Caki2 (cell line): ENCODE measurements at regions not wholly inside any gene's neighbourhood (a gene's known extent, or its start where the extent isn't known, plus 50 kb on each side); places are given as distances from the start of the nearest gene placed in this dataset.

Experiments
- DNase-seq: peaks from one replicate; pipeline ENCODE4 v3.0.0-alpha.2; 2015; ENCODE audit warnings: low read depth
- in situ Hi-C: cut with HindIII; loops from 2 replicates; pipeline ENCODE4 v1.10.0; 2016; ENCODE audit warnings: low sequenced_read_pairs, low pct_unique_long_range_greater_than_20kb, mixed read lengths

DNA sequence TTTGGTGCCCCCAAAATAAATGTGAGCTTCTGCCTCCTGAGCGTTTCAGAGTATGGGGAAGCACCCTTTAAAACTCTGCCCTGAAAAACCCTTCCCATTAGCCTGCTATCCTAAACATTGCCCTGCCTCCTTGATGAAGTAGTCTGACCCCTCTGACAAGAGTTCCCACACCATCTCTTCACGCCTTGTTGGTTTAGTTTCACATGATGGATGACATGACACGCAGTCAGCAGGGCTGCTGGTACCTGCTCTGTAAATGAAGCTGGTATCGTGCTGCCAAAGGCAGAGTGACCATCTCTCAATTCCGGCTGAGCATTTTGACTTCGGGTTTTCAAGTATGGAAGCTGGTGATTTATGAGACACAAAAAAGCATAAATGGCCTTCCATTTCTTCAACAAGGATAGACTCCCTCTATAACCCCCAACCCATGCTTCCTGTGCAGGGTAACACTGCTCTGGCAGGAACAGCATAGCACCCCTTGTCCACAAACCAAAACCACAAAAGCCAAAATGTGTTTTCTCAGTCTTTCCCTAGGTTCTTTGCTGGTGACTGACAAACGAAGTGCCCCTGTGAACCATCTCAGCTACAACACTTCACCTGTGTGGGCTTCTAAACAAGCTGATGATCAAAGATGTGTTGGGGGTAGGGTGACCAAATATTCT, 444.6 kb downstream of the NUF2 start:
- no peak for DNase-seq
- in situ Hi-C loops: no loop called here

DNA sequence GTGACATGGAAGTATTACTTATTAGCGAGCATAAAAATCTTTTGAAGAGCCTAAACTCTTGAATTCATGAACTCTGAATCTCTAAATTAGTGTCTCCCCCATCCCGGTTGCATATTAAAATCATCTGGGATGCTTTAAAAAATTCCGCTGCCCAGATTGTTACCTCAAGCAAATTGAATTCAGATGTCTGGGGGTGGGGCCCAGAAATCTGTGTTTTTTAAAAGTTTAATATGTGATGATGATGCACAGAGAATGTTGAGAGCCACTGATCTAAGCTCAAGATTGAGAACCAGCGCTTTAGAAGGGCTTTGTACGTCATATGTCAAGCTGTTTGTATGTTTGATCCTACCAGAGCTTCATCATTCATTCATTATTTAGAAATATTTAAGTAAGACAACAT, 446.8 kb downstream of the NUF2 start:
- in situ Hi-C loops: no loop called here
- DNase-seq: no peak

DNA sequence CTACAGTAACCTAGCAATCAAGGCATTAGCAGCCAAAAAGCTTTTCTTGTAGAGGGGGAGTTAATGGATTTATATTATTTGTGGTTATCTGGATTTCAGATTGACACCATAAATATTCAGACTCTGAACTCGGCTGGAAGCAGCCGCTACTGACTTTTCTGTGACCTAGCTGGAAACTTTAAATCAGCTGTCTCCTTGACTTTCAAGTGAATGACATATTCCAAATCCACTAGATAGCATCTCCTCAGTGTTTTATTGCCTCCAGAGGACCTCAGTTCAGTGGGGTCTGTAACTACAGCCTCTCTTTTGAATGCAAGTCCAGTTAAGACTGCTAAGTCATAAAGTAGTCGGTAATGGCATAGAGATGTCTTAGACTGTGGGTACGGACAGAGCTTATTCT, 448.5 kb downstream of the NUF2 start:
- in situ Hi-C loops: no loop called here
- no peak for DNase-seq

DNA sequence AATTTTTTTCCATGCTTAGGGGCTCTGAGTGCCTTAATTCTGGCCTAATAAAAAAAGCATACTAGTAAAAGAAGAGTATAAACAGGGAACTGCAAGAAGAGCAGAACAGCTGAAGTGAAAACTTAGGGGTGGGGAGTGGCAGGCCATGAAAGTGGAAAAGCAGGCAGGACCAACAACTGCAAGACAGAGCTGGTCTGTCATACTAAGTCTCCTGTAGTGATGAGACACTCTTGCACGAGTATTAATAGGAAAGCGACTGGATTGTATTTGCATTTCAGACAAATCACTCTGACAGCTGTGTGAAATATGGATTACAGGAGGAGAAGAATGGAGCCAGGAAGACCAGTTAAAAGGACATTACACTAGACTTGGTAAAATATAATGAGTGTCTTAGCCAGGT, 449.9 kb downstream of the NUF2 start:
- no peak for DNase-seq
- in situ Hi-C loops: no loop called here

DNA sequence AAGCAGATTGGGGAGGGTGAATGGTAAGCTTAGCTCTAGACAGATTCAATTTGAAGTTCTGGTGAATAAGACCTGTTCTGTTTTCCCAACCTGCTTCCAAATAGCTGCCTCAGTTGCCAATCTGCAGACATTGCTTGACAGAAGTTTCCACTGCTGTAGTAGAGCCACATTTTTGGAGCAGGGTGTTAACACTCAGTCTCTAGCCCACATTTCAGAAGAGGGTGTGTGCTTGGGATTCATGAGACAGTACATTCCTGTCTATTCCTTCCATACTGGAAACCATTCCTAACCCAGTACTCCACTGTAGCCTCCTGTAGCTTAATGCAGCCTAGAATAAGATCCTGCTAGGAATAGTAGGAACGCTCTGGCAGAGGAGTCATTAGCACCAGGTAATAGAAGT, 450.5 kb downstream of the NUF2 start:
- no peak for DNase-seq
- in situ Hi-C loops: no loop called here

DNA sequence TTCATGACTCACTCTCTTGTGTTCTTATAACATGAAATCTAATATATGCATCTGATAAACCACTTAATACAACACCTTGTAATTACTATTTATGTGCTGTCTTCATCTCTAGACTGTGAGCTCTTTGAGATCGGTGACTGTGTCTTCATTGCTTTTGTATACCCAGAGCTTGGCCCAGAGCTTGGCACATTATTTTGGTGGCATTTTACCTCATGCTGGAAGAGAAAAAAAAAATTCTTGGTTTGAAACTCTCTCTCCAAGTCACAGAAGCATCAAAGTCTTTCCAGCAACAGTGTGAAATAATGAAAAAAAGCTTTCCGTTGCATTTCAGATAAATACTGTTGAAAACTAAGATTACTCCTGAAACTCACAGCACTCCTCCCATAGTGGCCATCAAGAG, 451.6 kb downstream of the NUF2 start:
- no peak for DNase-seq
- in situ Hi-C loops: no loop called here

DNA sequence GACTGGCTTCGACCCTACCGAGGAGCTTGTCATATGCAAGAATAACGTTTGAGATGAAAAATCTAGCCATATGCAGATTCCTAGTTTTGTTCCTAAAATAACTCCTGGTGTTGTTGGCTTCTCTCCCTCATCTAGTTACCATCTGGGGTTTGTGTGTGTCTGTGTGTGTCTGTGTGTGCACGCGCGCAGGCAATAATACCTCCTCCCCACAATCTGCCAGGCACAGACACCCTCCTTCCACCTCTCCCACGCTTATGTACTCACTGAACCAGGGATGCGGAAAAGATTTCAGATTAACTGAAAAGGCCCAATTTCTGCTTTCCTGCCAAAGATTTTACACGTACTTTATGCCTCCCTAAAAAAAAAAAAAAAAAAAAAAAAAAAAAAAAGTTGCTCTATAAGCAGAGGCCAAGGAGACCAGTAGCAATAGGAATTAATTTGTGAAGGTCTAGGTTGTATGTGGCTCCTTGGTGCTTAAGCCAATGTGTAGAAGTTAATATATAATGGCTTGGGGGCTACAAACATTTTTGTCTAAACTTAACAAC, 452.7 kb downstream of the NUF2 start:
- DNase-seq: no peak
- in situ Hi-C loops: no loop called here

DNA sequence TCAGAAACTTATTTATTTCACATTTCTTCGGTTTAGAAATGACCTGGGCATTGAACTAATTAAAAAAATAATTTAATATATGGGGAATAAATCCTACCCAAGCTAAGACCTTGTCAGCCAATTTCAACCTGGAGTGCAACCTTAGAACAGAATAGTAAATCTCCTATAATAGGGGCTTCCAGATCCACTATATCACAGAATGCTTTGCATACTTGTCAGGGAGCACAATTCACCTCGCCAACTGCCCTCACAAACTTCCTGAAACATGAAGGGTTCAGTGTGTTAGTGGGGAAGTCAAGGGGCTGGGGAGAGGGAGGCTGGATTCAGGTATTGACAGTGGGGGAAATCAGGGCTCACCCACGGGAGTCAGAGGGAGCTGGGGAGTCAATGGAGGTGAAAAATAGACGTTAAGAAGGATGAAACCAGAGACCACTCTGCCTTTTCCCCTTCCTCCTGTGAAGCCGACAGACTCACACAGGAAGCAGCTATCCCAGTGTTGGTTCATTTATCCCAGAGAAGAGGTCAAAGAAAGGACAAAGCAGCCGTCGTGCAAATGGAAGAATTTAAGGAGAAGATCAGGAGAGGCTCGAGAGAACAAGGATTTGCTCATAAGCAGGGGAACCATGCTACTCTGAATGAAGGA, 453.3 kb downstream of the NUF2 start:
- in situ Hi-C loops: no loop called here
- DNase-seq: no peak

DNA sequence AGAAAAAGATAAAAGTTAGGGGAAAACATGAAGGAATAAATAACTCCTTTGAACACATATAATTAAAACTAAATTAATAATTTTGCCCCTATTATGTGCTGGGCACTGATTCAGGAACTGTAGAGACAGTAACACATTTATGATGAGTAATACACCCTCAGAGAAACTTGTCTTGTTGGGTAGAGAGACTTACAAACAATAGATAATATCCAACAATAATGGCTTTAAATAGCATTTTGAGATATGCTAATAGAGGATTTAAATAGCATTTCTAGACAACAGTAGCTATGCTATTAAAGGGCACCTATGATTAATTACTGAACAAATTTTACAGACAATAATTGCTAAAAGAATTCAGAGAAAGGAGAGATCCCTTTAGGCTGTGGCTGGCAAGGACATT, 455.5 kb downstream of the NUF2 start:
- no peak for DNase-seq
- in situ Hi-C loops: no loop called here

DNA sequence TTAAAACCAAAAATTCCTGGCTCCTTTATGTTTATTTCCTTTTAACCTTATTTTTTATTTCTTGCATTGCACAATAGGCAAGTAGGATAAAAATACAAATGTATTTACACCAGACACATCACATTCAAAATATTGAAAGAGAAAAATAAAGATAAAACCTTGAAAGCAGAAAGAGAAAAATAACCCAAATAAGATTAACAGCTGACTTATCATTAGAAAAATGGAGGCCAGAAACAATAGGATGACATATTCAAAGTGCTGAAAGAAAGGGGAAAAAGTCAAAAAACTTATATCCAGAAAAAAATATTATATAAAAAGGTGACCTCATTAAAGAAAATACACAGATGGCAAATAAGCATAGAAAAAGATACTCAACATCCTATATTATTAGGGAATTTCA, 459.4 kb downstream of the NUF2 start:
- in situ Hi-C loops: no loop called here
- DNase-seq: no peak

DNA sequence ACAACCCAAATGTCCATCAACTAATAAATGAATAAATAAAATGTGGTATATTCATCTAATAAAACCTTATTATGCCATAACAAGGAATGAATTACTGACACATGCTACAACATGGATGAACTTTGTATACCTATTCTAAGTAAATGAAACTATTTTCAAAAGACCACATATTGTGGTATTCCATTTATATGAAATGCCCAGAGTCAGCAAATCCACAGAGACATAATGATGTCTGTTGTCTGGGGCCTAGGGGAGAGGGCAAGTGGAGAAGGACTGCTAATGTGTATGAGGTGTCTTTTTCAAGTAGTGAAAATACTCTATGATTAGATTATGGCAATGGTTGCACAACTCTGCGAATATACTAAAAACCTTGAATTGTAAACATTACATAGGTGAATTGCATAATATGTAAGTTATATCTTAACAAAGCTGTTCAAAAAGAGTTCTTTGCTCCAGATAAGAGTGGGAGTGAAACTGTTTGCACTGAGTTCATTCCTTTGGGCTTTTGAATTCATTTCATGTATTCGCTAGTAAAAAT, 464.2 kb downstream of the NUF2 start:
- in situ Hi-C loops: no loop called here
- no peak for DNase-seq

DNA sequence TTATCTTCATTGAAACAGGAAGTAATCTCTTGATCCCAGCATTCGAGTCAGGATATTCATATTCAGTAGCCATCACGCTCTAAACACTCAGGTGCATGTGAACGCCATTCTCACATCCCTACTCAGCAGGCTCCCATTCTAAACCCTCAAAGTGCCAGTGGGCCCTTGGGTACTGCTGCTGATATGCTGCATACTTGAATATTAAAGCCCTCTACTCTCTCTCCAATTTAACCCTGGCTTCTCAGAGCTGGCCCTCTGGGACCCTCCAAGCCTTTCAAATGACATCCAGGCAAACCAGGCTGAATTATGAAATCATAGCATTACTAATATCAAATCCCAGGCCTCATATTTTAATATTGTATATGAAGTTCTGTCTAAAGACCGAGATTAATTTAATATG, 468.2 kb downstream of the NUF2 start:
- in situ Hi-C loops: no loop called here
- DNase-seq: no peak

DNA sequence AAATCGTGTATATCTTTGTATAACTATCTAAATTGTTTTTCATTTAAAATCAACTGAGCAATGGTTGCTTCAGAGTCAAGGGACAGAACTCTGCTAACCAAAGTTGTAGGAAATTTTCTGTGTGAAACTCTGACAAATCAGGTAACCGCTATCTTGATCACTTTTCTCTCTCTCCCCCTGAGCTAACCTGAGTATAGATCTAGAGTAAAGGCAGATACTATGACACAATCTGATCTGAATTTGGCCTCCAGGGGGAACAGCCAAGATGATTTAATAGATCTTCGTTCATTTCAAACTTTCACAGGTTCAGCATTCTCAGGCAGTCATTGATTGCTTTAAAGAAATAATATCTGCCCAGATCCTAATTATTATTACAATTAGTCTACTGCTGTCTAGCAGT, 472.8 kb downstream of the NUF2 start:
- in situ Hi-C loops: no loop called here

DNA sequence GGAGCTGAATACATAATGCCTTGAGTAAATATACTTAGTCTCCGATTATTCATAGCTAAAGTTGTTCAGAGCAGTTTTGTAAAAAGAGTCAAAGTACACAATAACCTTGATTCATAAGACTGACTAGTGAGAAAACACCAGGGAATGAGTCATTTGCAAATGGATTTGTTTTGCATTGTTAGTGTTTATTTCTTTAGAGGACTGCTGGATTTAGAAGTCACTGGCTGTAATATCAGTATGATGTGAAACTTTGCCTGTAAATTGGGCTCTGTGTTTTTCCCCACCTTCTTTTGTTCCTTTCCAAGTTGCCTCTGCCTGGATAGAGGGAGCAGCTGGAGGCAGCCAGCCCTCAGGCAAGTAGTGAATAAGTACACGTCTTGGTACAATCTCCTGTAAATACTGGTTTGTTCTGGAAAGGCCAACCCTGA, 474.7 kb downstream of the NUF2 start:
- in situ Hi-C loops: no loop called here
- DNase-seq: no peak

More for the DNA sequence above, 472.8 kb downstream of the NUF2 start:
- no peak for DNase-seq

DNA sequence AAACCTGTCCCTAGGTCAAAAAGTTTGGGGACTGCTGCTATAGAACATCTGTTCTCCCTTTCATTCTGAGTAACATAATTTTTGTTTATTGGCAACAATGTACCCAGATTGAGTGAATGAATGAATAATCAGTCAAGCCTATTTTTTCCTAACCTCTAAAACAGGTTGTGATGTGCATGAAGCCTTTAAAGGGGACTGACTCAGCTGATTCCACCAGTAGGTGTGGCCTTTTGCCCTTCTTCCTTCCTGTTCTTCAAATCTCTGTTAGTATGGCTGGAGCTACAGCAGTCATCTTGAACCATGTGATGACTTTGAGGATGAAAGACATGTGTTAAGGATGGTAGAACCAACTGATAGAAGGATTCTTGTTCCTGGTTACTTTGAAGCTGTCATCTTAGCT, 476.1 kb downstream of the NUF2 start:
- DNase-seq: no peak
- in situ Hi-C loops: no loop called here

DNA sequence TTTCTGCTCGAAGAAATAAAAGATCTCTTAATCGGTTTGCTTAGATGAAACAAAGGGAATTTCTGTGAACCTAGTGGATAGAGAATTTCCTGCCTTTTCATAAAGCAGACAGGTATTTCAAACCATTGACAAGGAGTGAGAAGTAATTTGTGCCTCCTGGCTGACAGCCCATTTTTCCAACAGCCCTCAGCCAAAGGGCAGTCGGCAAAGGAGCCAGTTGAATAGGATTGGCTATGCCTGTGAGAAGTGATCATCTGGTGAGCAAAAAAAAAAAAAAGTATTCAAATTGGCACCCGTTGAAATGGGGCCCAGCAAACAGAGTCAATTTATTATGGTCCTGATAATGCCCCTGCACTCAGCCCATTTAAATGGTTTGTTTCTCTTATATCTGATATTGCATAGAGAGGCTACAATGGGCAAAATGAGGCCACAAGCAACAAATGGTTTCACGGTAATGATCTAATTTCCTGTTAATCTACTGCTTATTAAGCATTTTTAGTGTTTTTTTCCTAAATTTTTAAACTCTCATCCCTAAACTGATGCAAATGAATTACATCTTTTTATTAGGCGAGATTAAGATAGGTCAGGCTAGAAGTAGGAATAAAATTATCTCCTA, 477.5 kb downstream of the NUF2 start:
- in situ Hi-C loops: no loop called here
- DNase-seq: no peak

DNA sequence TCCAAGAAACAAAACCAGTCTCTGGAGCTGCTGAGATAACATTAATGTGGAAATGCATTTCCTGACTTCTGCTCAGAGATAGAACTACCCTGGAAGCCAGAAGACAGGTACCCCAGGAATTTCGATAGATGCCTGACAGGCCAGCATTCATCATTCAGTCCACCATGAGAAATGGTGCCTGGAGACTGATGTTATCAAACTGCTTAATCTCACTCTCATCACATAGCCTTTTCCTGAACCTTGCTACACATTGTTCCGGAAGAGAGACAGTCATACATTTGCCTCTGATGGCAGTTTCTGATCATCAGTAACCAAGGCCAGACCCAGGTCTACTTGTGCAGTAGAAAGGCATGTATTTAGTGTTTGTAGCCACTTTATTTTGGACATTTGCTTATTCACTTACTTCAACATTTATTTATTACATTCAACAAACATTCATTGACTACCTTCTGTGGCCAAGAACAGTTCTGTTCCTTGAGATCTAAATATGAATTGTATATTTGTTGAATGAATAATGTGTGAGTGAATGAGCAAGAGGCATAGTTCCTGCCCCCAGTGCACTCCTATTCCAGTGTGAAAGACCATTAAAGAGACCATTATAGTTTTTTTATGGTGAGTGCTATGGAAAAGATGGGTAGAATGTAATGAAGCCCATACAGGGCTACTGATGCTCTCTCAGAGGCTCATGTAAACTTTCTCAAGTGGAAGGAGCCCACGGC, 485.7 kb downstream of the NUF2 start:
- no peak for DNase-seq
- in situ Hi-C loops: no loop called here

DNA sequence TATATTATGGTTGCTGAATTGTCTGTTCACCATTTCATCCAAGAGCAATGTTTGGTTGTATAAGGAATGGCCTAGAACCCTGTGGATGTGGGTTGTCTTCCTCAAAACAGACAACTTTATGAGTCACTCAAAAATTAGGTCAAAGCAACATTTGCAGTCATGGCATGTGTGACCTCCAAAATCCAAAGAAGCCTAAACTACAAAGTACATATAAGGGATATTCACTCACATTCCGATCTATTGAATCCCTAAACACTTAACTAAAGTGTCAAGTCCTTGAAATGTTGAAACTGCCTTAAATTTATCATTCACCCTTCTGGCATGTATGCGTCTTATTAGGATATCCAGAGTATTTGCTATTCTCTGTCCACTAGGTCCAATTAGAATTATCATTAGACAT, 491.5 kb downstream of the NUF2 start:
- no peak for DNase-seq
- in situ Hi-C loops: no loop called here

DNA sequence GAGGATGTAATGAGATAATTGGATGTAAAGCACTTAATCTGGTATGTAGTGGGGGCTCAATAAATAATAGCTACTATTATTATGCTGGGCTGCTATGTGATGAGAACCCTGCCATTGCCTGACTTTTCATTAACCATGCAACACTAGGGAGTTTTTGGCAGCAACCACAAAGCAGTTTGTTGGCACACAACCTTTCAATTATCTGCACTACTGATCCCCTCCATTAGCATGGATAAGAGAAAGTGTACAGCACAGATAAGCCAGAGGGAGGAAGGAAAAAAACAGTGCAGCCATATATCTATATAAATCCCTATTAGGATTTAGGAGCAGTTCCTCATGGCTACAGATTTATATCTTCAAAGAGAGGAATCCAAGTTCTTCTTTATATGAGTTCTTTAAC, 498.5 kb downstream of the NUF2 start:
- in situ Hi-C loops: no loop called here
- no peak for DNase-seq
